Epithelial cell of esophagus (primary cell): ENCODE measurements at regions not wholly inside any gene's neighbourhood (a gene's known extent, or its start where the extent isn't known, plus 50 kb on each side); places are given as distances from the start of the nearest gene placed in this dataset.

Experiments
- DNase-seq: peaks from one replicate; pipeline ENCODE4 v3.0.0; 2010; ENCODE audit warnings: low read depth
- H3K4me3 ChIP-seq: 2 replicates; pipeline ENCODE4 v1.5.1; 2011; ENCODE audit warnings: mild to moderate bottlenecking, low read length, control low read depth
- TF ChIP-seq, protein P1 (sequence below): IDR thresholded peaks from 2 replicates; pipeline ENCODE4 v1.5.1; 2011; ENCODE audit warnings: low read depth, mild to moderate bottlenecking, low read length, control low read depth, inconsistent platforms; ENCODE audit not compliant: insufficient read depth; ENCODE audit errors: missing control alignments

- TF ChIP-seq, protein P1, sequence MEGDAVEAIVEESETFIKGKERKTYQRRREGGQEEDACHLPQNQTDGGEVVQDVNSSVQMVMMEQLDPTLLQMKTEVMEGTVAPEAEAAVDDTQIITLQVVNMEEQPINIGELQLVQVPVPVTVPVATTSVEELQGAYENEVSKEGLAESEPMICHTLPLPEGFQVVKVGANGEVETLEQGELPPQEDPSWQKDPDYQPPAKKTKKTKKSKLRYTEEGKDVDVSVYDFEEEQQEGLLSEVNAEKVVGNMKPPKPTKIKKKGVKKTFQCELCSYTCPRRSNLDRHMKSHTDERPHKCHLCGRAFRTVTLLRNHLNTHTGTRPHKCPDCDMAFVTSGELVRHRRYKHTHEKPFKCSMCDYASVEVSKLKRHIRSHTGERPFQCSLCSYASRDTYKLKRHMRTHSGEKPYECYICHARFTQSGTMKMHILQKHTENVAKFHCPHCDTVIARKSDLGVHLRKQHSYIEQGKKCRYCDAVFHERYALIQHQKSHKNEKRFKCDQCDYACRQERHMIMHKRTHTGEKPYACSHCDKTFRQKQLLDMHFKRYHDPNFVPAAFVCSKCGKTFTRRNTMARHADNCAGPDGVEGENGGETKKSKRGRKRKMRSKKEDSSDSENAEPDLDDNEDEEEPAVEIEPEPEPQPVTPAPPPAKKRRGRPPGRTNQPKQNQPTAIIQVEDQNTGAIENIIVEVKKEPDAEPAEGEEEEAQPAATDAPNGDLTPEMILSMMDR = no peak
- peak; percentile 29 for DNase-seq
- no peak overlapping the region for H3K4me3 ChIP-seq
Measured at GRCh38 chr1:214983126-214983869, 99.2 kb upstream of the KCNK2 start.

- TF ChIP-seq, protein P1 = no peak
- DNase-seq = no peak
- H3K4me3 ChIP-seq = no peak overlapping the region
Measured at GRCh38 chr1:214989341-214989740, 93.2 kb upstream of the KCNK2 start.

GRCh38 chr1:214990619-214991018 is 91.9 kb upstream of the KCNK2 start:
- H3K4me3 ChIP-seq = no peak overlapping the region
- peak; percentile 92 for DNase-seq
- TF ChIP-seq, protein P1 = no peak

DNA sequence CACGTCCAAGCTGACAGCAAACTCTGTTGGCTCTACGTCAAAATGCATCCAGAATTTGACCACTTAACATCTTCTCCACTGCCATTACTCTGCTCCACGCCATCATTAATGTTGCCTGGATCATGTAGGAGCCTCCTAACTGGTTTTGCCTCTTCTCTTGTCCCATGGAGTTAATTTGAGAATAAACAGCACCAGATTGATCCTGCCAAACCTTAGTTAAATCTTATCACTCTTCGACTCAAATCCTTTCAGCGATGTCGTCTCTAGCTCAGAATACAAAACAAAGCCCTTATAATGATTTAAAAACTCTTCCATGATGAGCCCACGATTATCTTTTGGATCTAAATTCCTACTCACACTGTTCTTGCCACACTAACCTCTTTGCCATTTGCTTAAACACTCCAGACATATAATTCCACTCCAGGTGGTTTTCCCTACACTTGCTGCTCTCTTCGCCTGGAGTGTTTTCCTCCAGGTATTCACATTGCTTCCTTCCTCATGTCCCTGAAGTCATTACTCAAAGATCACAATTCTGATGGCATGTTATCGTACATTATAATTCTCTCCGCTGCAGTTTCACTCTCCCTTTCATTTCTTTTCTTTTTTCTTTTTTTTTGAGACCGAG is 90.7 kb upstream of the KCNK2 start:
- DNase-seq = no peak
- TF ChIP-seq, protein P1 = no peak
- H3K4me3 ChIP-seq = no peak overlapping the region

DNA sequence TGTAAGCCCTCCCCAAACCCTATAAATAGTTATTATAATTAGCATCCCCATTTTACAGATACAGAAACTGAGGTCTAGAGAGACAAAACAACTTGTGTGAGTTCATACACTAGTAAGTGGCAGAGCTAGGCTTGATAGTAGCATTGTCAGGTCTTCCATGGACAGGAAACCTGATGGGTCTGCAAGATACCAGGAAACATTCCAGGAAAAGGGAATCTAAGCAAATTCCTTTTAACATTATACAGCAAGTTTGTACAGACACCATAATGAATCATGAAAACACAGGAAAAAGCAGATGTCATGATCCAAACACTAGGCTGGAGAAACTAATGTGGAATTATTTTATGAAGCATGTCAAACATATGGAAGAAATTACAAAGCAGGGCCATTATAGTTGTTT is 89.1 kb upstream of the KCNK2 start:
- peak; percentile 52 for DNase-seq
- TF ChIP-seq, protein P1 = no peak
- H3K4me3 ChIP-seq = no peak overlapping the region

DNA sequence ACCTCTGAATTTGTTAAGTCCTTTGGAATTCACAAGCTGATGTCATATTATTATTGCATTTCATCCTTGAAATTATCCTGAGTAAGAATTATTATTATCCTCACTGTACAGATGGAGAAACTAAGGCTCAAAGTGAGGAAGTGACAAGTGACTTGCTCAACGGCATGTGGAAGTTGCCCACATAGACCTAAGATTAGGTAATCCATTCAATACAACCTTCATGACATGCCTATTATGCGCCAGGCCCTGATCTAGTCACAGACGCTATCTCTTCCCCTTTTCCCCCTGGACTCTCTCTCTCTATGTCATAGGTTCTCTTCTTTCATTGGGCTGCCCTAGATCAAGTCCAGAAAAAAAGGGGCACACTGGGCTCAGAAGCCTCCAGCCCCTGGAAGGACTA is 84.9 kb upstream of the KCNK2 start:
- no peak overlapping the region for H3K4me3 ChIP-seq
- DNase-seq = no peak
- TF ChIP-seq, protein P1 = no peak
